ENCODE measurements at regions not wholly inside any gene's neighbourhood (a gene's known extent, or its start where the extent isn't known, plus 50 kb on each side); places are given as distances from the start of the nearest gene placed in this dataset.

GRCh38 chr2:133768256-133768655 is 200.0 kb upstream of the NCKAP5 start:
- TF ChIP-seq CSRNP3 (CRISPR knock-in tag; IDR thresholded peaks at IDR 0.05) (no peak), ISL1 (CRISPR knock-in tag; IDR thresholded peaks at IDR 0.05) (no peak), GLIS3 (CRISPR knock-in tag; IDR thresholded peaks at IDR 0.05) (no peak), TSHZ2 (CRISPR knock-in tag; IDR thresholded peaks at IDR 0.05) (no peak), OSR1 (CRISPR knock-in tag; IDR thresholded peaks at IDR 0.05) (no peak), ZNF565 (CRISPR knock-in tag; conservative IDR thresholded peaks at IDR 0.05; ENCODE audit: low read depth) (no peak), ZC3H10 (CRISPR knock-in tag; IDR thresholded peaks at IDR 0.05) (no peak), CREB5 (CRISPR knock-in tag; IDR thresholded peaks at IDR 0.05; ENCODE audit: low read depth) (no peak), SNAI2 (CRISPR knock-in tag; IDR thresholded peaks at IDR 0.05) (no peak), CSDC2 (CRISPR knock-in tag; IDR thresholded peaks at IDR 0.05) (no peak)
- ATAC-seq, result no peak

GRCh38 chr2:133768658-133769435 is 200.6 kb upstream of the NCKAP5 start:
- no peak for ATAC-seq
- TF ChIP-seq TSHZ2 (CRISPR knock-in tag; IDR thresholded peaks at IDR 0.05), result no peak
- TF ChIP-seq SNAI2 (CRISPR knock-in tag; IDR thresholded peaks at IDR 0.05), result no peak
- TF ChIP-seq GLIS3 (CRISPR knock-in tag; IDR thresholded peaks at IDR 0.05), result no peak
- no peak for TF ChIP-seq ZNF8 (CRISPR knock-in tag; IDR thresholded peaks at IDR 0.05)
- no peak for TF ChIP-seq ARNTL (CRISPR knock-in tag; IDR thresholded peaks at IDR 0.05; ENCODE audit: borderline replicate concordance, low read depth)
- no peak for TF ChIP-seq ZFP3 (CRISPR knock-in tag; IDR thresholded peaks at IDR 0.05)
- no peak for TF ChIP-seq ZFP30 (CRISPR knock-in tag; IDR thresholded peaks at IDR 0.05)
- TF ChIP-seq TOX (CRISPR knock-in tag; IDR thresholded peaks at IDR 0.05; ENCODE audit: borderline replicate concordance), result no peak
- TF ChIP-seq ISL1 (CRISPR knock-in tag; IDR thresholded peaks at IDR 0.05), result no peak
- no peak for TF ChIP-seq CSDC2 (CRISPR knock-in tag; IDR thresholded peaks at IDR 0.05)
- TF ChIP-seq TCF4 (CRISPR knock-in tag; IDR thresholded peaks at IDR 0.05; ENCODE audit: borderline replicate concordance), result no peak
- no peak for TF ChIP-seq PATZ1 (CRISPR knock-in tag; IDR thresholded peaks at IDR 0.05; ENCODE audit: borderline replicate concordance)
- no peak for TF ChIP-seq BACH2 (CRISPR knock-in tag; IDR thresholded peaks at IDR 0.05; ENCODE audit: borderline replicate concordance)
- no peak for TF ChIP-seq ZNF70 (CRISPR knock-in tag; IDR thresholded peaks at IDR 0.05)
- TF ChIP-seq PPARA (CRISPR knock-in tag; IDR thresholded peaks at IDR 0.05; ENCODE audit: borderline replicate concordance), result no peak

Data from SK-N-SH treated with all-trans-retinoic acid at 6 μM for 48 hours (cell line).